Ovary (tissue), 7 donors: ENCODE measurements at regions not wholly inside any gene's neighbourhood (a gene's known extent, or its start where the extent isn't known, plus 50 kb on each side); places are given as distances from the start of the nearest gene placed in this dataset.
"Not testable (repeated sequence)": the region's sequence is repeated elsewhere in the genome, so short reads cannot be mapped to it uniquely, and the experiment has no call there.

Experiments
- DNase-seq, 5 donors: peaks; one replicate each; pipeline ENCODE4 v3.0.0-alpha.2; 2019 to 2020
- H3K27ac ChIP-seq, 2 donors: fragments of 200-600 bp; one replicate each; pipeline versions ENCODE4 v1.5.1 to v1.8.0; 2019 to 2022
- H3K27me3 ChIP-seq: fragments of 200-600 bp; one replicate; pipeline ENCODE4 v1.8.0; 2022
- H3K36me3 ChIP-seq: fragments of 200-600 bp; sonication (generic); one replicate; pipeline ENCODE4 v1.5.1; 2019
- H3K4me1 ChIP-seq: one replicate; pipeline ENCODE4 v1.8.1; 2013; ENCODE audit warnings: mild to moderate bottlenecking, moderate library complexity; ENCODE audit not compliant: insufficient read depth
- H3K4me3 ChIP-seq: fragments of 200-600 bp; sonication (generic); one replicate; pipeline ENCODE4 v1.5.1; 2017
- H3K9me3 ChIP-seq, 2 donors: fragments of 200-600 bp in 1 of 2; sonication (generic) in 1 of 2; one replicate each; pipeline versions ENCODE4 v1.5.1 to v1.8.1; 2013 to 2019; ENCODE audit warnings: mild to moderate bottlenecking in 1 of 2, moderate library complexity in 1 of 2
- EP300 ChIP-seq: sonication (generic); formaldehyde crosslinking; IDR thresholded peaks from one replicate; pipeline ENCODE4 v1.6.1; 2017; ENCODE audit warnings: antibody characterized with exemption
- POLR2A ChIP-seq: fragments of 450-650 bp; IDR thresholded peaks from one replicate; pipeline ENCODE4 v1.6.1; 2017; ENCODE audit warnings: antibody characterized with exemption, mild to moderate bottlenecking, moderate library complexity
- WGBS, 3 donors: extraction: QIAGEN DNeasy Blood & Tissue Kit in 1 of 3; methylation state at CpG; one replicate each; pipeline versions ENCODE4 v1.1.5 to v1.1.7; 2013 to 2017; 5-methylcytosine and 5-hydroxymethylcytosine counted together
- intact Hi-C, 4 donors: fragments of 100-400 bp; cut with DNase I; formaldehyde crosslinking; loops; one replicate each; pipeline versions ENCODE4 v1.11.0 to v1.15.1; 2022 to 2023
- TF ChIP-seq, protein P1 (sequence below), 3 donors: fragments of 450-650 bp in 2 of 3; fragments of 200-600 bp in 1 of 3; IDR thresholded peaks; one replicate each; pipeline versions ENCODE4 v1.5.1 to v1.8.0; 2016 to 2022; ENCODE audit warnings: antibody characterized with exemption in 3 of 3, mild to moderate bottlenecking in 1 of 3
- donor health status: DM: no; HTN: no; CAD: no; lungs with moderate emphysema.
- donor health status: DM: no; HTN: no; CAD: no.
- donor health status: Bipolar disorder and iron deficiency.
- donor health status: DM: no; HTN: no; CAD: no.
- donor health status: DM: yes; HTN: yes; CAD: no.

DNA sequence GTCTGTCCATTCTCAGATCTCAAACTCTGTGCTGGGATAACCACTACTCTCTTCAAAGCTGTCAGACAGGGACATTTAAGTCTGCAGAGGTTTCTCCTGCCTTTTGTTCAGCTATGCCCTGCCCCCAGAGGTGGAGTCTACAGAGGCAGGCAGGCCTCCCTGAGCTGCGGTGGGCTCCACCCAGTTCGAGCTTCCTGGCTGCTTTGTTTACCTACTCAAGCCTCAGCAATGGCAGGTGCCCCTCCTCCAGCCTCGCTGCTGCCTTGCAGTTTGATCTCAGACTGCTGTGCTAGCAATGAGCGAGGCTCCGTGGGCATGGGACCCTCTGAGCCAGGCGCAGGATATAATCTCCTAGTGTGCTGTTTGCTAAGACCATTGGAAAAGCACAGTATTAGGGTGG is 53.1 kb upstream of the HUNK start:
- H3K36me3 ChIP-seq, DNase-seq, H3K9me3 ChIP-seq, H3K4me3 ChIP-seq, intact Hi-C loops, H3K27me3 ChIP-seq, H3K27ac ChIP-seq, H3K4me1 ChIP-seq: not testable (repeated sequence)
- WGBS, 3 donors = 84 to 93% (median 90%) methylated on average over 6 of the region's 6 CpGs

DNA sequence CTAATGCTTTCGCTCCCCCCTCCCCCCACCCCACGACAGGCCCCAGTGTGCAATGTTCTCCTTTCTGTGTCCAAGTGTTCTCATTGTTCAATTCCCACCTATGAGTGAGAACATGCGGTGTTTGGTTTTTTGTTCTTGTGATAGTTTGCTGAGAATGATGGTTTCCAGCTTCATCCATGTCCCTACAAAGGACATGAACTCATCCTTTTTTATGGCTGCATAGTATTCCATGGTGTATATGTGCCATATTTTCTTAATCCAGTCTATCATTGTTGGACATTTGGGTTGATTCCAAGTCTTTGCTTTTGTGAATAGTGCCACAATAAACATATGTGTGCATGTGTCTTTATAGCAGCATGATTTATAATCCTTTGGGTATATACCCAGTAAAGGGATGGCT is 58.5 kb upstream of the HUNK start:
- intact Hi-C loops, H3K4me1 ChIP-seq, H3K27ac ChIP-seq, H3K27me3 ChIP-seq, H3K4me3 ChIP-seq, H3K36me3 ChIP-seq, H3K9me3 ChIP-seq, DNase-seq: not testable (repeated sequence)
- 75 to 88% (median 88%) methylated on average over 3 of the region's 3 CpGs for WGBS, 3 donors

DNA sequence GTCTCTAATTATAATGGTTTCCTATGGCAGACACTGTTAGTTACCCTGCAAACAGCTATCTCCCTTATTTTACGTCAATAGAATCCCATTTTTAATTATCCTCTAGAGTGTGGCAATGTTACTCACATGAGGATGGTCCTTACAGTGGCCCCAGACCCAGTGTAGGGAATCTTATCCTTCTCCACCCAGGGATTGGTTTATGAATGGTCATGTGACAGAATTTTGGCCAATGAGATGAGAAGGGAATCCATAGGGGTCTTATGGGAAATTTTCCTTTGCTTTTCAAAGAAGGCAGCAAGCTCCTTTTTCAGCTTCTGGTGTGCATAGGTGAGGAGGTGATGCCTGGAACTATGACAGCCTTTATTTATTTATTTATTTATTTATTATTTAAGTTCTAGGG is 59.0 kb upstream of the HUNK start:
- Histone ChIP-seq H3K36me3 (no peaks in the 10 kb centered on the region), H3K4me1 (no peaks in the 10 kb centered on the region), H3K9me3 (no peaks in the 10 kb centered on the region), H3K27me3 (no peaks in the 10 kb centered on the region), H3K27ac (no peak overlapping the region), H3K4me3 (no peak overlapping the region)
- WGBS, 3 donors = 91 to 94% (median 92%) methylated on average over 1 of the region's 1 CpG
- no peak for DNase-seq
- intact Hi-C loops = no loop called here
- TF ChIP-seq, protein P1, sequence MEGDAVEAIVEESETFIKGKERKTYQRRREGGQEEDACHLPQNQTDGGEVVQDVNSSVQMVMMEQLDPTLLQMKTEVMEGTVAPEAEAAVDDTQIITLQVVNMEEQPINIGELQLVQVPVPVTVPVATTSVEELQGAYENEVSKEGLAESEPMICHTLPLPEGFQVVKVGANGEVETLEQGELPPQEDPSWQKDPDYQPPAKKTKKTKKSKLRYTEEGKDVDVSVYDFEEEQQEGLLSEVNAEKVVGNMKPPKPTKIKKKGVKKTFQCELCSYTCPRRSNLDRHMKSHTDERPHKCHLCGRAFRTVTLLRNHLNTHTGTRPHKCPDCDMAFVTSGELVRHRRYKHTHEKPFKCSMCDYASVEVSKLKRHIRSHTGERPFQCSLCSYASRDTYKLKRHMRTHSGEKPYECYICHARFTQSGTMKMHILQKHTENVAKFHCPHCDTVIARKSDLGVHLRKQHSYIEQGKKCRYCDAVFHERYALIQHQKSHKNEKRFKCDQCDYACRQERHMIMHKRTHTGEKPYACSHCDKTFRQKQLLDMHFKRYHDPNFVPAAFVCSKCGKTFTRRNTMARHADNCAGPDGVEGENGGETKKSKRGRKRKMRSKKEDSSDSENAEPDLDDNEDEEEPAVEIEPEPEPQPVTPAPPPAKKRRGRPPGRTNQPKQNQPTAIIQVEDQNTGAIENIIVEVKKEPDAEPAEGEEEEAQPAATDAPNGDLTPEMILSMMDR (IDR thresholded peaks at IDR 0.05) = no peak
- no peak for TF ChIP-seq POLR2A
- no peak for TF ChIP-seq EP300

DNA sequence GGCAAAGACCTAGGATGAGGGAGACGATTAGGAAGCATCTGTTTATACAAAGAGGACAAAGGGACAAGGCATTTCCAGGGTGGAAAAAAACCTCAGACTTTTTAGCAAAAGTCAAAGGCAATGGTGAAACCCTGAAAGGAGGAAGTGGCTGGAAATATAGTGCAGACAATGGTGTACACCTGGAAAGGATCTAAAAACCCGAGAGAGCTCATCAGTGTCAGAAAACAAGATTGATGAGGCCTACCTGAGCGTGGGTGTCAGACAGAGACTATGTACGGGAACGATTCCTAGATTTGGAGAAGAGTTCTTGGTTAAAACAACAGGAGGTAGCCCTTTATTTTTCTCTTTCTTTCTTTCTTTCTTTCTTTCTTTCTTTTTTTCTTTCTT is 68.8 kb upstream of the HUNK start:
- 38 to 53% (median 41%) methylated on average over 5 of the region's 5 CpGs for WGBS, 3 donors
- H3K27ac ChIP-seq = no peak overlapping the region
- H3K4me3 ChIP-seq = no peak overlapping the region
- no peak for DNase-seq
- TF ChIP-seq POLR2A (no peak), EP300 (no peak)
- TF ChIP-seq, protein P1 (IDR thresholded peaks at IDR 0.05) = no peak
- intact Hi-C loops = no loop called here
- H3K27me3 ChIP-seq = no peaks in the 10 kb centered on the region
- no peaks in the 10 kb centered on the region for H3K4me1 ChIP-seq
- H3K36me3 ChIP-seq = no peaks in the 10 kb centered on the region
- H3K9me3 ChIP-seq = no peaks in the 10 kb centered on the region

DNA sequence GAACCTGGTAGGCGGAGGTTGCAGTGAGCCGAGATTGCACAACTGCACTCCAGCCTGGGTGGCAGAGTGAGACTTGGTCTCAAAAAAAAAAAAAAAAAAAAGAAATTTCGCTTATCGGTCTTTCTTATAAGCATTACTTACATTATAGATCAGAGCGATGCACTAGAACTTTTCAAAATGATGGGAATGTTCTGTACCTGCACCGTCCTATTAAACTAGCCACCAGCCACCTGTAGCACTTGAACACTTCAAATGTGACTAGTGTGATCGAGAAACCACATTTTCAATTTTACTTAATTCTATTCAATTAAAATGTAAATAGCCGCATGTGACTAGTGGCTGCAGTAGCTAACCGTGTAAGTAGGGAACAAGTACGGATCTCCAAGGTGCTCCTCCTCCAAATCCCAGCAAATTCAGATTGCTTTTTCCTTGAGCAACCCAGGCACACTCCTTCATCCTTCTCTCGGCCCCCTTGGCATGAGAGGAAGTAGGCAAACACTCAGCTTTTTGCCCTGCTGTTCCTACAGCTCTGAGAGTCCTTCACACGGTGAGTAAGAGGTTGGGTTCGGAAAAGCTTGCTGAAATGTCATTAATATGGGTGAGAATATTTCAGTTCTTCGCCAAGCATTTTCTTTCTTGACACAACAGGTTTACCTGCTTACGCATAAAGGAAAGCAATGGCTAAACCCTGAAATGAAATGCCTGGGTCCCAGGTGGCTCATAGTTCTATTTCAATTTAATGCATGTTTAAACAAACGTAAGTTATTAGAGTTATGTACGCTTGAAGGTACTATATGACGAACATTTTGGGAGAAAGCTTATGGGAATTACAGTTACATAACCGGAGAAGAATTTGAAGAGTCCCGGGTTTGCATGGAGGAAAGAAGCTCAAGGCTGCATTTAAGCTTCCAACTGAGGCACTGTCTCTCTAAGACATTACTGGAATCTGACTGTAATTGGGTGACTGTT is 69.5 kb upstream of the HUNK start:
- Histone ChIP-seq H3K9me3 (no peaks in the 10 kb centered on the region), H3K36me3 (no peaks in the 10 kb centered on the region), H3K27me3 (no peaks in the 10 kb centered on the region), H3K4me3 (no peak overlapping the region), H3K27ac (no peak overlapping the region), H3K4me1 (no peaks in the 10 kb centered on the region)
- 84 to 85% (median 84%) methylated on average over 20 of the region's 20 CpGs for WGBS, 3 donors
- DNase-seq = no peak
- intact Hi-C loops = no loop called here
- TF ChIP-seq, protein P1 (IDR thresholded peaks at IDR 0.05) = no peak
- no peak for TF ChIP-seq EP300
- no peak for TF ChIP-seq POLR2A
